A549 (cell line): ENCODE measurements at regions not wholly inside any gene's neighbourhood (a gene's known extent, or its start where the extent isn't known, plus 50 kb on each side); places are given as distances from the start of the nearest gene placed in this dataset.

Source experiments
- CHD2 ChIP-seq: fragments of 150-350 bp; IDR thresholded peaks from 2 replicates; pipeline ENCODE4 v1.6.1; 2014; ENCODE audit warnings: low read length; ENCODE audit not compliant: partially characterized antibody
- RCOR1 ChIP-seq: fragments of 150-350 bp; IDR thresholded peaks from 2 replicates; pipeline ENCODE4 v1.6.1; 2014; ENCODE audit warnings: antibody characterized with exemption, low read length, low read depth
- TF ChIP-seq, protein P1 (sequence below): fragments of >200 bp; sonication (Bioruptor Twin); formaldehyde crosslinking; IDR thresholded peaks from 3 replicates; pipeline ENCODE4 v1.5.1; 2016

DNA sequence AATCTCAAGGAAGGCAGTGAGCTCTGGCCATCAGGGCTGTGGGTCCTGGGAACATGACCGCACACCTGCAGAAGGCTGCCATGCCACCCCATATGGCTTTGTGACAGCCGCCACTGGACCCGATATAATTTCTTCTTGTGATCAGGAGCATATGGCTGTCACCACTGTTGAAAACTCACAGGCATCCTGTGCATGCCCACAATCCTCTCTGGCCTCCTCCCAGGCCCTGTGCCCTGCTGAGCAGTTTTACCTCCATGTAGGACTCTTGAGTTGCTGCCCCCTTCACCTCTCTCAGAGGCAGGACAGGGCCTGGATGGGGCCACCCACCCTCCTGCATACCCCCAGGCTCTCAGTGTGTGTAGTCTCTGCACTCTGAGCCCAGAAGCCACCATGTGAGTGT, 391.9 kb upstream of the AKR1E2 start:
- TF ChIP-seq RCOR1: no peak
- TF ChIP-seq, protein P1, sequence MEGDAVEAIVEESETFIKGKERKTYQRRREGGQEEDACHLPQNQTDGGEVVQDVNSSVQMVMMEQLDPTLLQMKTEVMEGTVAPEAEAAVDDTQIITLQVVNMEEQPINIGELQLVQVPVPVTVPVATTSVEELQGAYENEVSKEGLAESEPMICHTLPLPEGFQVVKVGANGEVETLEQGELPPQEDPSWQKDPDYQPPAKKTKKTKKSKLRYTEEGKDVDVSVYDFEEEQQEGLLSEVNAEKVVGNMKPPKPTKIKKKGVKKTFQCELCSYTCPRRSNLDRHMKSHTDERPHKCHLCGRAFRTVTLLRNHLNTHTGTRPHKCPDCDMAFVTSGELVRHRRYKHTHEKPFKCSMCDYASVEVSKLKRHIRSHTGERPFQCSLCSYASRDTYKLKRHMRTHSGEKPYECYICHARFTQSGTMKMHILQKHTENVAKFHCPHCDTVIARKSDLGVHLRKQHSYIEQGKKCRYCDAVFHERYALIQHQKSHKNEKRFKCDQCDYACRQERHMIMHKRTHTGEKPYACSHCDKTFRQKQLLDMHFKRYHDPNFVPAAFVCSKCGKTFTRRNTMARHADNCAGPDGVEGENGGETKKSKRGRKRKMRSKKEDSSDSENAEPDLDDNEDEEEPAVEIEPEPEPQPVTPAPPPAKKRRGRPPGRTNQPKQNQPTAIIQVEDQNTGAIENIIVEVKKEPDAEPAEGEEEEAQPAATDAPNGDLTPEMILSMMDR: no peak
- TF ChIP-seq CHD2: no peak
